GM23338 (cell line): ENCODE measurements at regions not wholly inside any gene's neighbourhood (a gene's known extent, or its start where the extent isn't known, plus 50 kb on each side); places are given as distances from the start of the nearest gene placed in this dataset.

Experiments used
- ATAC-seq: fragments of 200-7000 bp; cut with Tn5 transposase; 3 replicates; pipeline ENCODE4 v1.9.1; 2020
- DNase-seq: peaks from one replicate; pipeline ENCODE4 v3.0.0-alpha.2; 2015; ENCODE audit warnings: low spot score
- H2AFZ ChIP-seq: fragments of 200-600 bp; sonication (generic); 2 replicates; pipeline ENCODE4 v1.8.0; 2016; ENCODE audit warnings: antibody characterized with exemption, mild to moderate bottlenecking, moderate library complexity
- H3F3A ChIP-seq: fragments of 200-600 bp; sonication (generic); replicated peaks from 2 replicates; pipeline ENCODE4 v1.8.0; 2017; ENCODE audit warnings: antibody characterized with exemption, mixed run types, low read depth
- H3K27ac ChIP-seq: fragments of 200-600 bp; sonication (generic); 2 replicates; pipeline ENCODE4 v1.6.1; 2016; ENCODE audit warnings: low read depth
- H3K27me3 ChIP-seq: fragments of 200-600 bp; sonication (generic); 2 replicates; pipeline ENCODE4 v1.8.0; 2016; ENCODE audit warnings: mild to moderate bottlenecking, mixed run types, moderate library complexity; ENCODE audit not compliant: insufficient read depth
- H3K36me3 ChIP-seq: fragments of 200-600 bp; sonication (generic); 2 replicates; pipeline ENCODE4 v1.8.0; 2016; ENCODE audit warnings: mild to moderate bottlenecking; ENCODE audit not compliant: insufficient read depth
- H3K4me1 ChIP-seq: fragments of 200-600 bp; sonication (generic); 2 replicates; pipeline ENCODE4 v1.8.0; 2016; ENCODE audit warnings: mild to moderate bottlenecking, moderate library complexity; ENCODE audit not compliant: insufficient read depth
- H3K4me2 ChIP-seq: fragments of 200-600 bp; sonication (generic); 2 replicates; pipeline ENCODE4 v1.7.1; 2017; ENCODE audit warnings: mixed run types
- H3K4me3 ChIP-seq: fragments of 200-600 bp; sonication (generic); 2 replicates; pipeline ENCODE4 v1.6.1; 2016; ENCODE audit warnings: mixed run types
- H3K79me2 ChIP-seq: fragments of 200-600 bp; sonication (generic); replicated peaks from 2 replicates; pipeline ENCODE4 v1.8.0; 2017; ENCODE audit warnings: mild to moderate bottlenecking; ENCODE audit not compliant: insufficient read depth
- H3K9me2 ChIP-seq: fragments of 200-600 bp; sonication (generic); 2 replicates; pipeline ENCODE4 v1.8.0; 2017; ENCODE audit not compliant: insufficient read depth
- H4K20me1 ChIP-seq: fragments of 200-600 bp; sonication (generic); replicated peaks from 2 replicates; pipeline ENCODE4 v1.8.0; 2017; ENCODE audit warnings: mild to moderate bottlenecking; ENCODE audit not compliant: insufficient read depth
- H3K27ac Mint-ChIP-seq: 2 replicates; pipeline ENCODE4 v1.8.0; 2020; ENCODE audit warnings: inconsistent platforms, mild to moderate bottlenecking, moderate library complexity, mixed read lengths
- H3K27me3 Mint-ChIP-seq: 3 replicates; pipeline ENCODE4 v1.8.0; 2022; ENCODE audit warnings: low read depth, mild to moderate bottlenecking, moderate library complexity, mixed read lengths, inconsistent platforms; ENCODE audit not compliant: insufficient read depth, poor library complexity
- H3K36me3 Mint-ChIP-seq: 3 replicates; pipeline ENCODE4 v1.8.0; 2021; ENCODE audit warnings: low read depth, mild to moderate bottlenecking, inconsistent platforms, moderate library complexity, mixed read lengths
- H3K4me1 Mint-ChIP-seq: 3 replicates; pipeline ENCODE4 v1.8.0; 2020; ENCODE audit warnings: mild to moderate bottlenecking, inconsistent platforms, mixed read lengths
- H3K4me3 Mint-ChIP-seq: 3 replicates; pipeline ENCODE4 v1.8.0; 2021; ENCODE audit warnings: moderate library complexity, mild to moderate bottlenecking, inconsistent platforms, mixed read lengths
- H3K9me3 Mint-ChIP-seq: 3 replicates; pipeline ENCODE4 v1.8.0; 2020; ENCODE audit warnings: moderate library complexity, mild to moderate bottlenecking, inconsistent platforms, mixed read lengths
- EZH2 ChIP-seq: fragments of 200-600 bp; sonication (generic); IDR thresholded peaks from one replicate; pipeline ENCODE4 v1.8.0; 2017; ENCODE audit warnings: antibody characterized with exemption, mild to moderate bottlenecking, low read depth; ENCODE audit not compliant: unreplicated experiment
- EZH2phosphoT487 ChIP-seq: fragments of 200-600 bp; sonication (generic); IDR thresholded peaks from one replicate; pipeline ENCODE4 v1.8.1; 2018; ENCODE audit warnings: antibody characterized with exemption; ENCODE audit not compliant: unreplicated experiment
- JUNB ChIP-seq: IDR thresholded peaks from one replicate; pipeline ENCODE4 v1.6.1; 2016; ENCODE audit warnings: antibody characterized with exemption; ENCODE audit not compliant: unreplicated experiment
- POLR2AphosphoS5 ChIP-seq: IDR thresholded peaks from 2 replicates; pipeline ENCODE4 v1.6.1; 2016; ENCODE audit warnings: antibody characterized with exemption, low read depth
- TF ChIP-seq, protein P1 (sequence below): IDR thresholded peaks from one replicate; pipeline ENCODE4 v1.6.1; 2018; ENCODE audit warnings: antibody characterized with exemption; ENCODE audit not compliant: unreplicated experiment
- TF ChIP-seq, protein P2 (sequence below), 2 experiments: fragments of 200-600 bp in 1 of 2; sonication (generic) in 1 of 2; conservative IDR thresholded peaks; 2 replicates each; pipeline versions ENCODE4 v1.5.1 to v1.6.1; 2016 to 2017; ENCODE audit warnings: antibody characterized with exemption in 2 of 2, low read depth in 2 of 2, mild to moderate bottlenecking in 2 of 2, moderate library complexity in 1 of 2

DNA sequence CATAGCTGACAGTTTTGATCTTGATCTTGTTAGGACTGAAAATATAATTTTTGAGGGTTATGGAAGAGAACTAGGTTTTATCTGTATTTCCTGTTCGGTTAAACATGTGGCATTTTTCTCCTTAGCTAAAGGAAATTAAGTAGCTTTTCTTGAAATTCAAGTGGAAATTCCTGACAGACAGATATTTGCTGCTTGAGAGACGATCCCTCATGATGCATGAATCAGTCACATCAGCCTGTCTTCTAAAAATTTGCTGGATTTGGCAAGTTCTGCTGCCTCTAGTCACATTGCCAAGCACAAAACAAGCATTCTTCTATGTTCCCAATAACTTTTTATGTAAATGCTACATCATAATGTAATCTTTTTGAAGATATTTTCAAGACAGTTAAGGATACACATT lies 201.8 kb upstream of the ATP5MC3 start (continued):
- TF ChIP-seq, protein P1, sequence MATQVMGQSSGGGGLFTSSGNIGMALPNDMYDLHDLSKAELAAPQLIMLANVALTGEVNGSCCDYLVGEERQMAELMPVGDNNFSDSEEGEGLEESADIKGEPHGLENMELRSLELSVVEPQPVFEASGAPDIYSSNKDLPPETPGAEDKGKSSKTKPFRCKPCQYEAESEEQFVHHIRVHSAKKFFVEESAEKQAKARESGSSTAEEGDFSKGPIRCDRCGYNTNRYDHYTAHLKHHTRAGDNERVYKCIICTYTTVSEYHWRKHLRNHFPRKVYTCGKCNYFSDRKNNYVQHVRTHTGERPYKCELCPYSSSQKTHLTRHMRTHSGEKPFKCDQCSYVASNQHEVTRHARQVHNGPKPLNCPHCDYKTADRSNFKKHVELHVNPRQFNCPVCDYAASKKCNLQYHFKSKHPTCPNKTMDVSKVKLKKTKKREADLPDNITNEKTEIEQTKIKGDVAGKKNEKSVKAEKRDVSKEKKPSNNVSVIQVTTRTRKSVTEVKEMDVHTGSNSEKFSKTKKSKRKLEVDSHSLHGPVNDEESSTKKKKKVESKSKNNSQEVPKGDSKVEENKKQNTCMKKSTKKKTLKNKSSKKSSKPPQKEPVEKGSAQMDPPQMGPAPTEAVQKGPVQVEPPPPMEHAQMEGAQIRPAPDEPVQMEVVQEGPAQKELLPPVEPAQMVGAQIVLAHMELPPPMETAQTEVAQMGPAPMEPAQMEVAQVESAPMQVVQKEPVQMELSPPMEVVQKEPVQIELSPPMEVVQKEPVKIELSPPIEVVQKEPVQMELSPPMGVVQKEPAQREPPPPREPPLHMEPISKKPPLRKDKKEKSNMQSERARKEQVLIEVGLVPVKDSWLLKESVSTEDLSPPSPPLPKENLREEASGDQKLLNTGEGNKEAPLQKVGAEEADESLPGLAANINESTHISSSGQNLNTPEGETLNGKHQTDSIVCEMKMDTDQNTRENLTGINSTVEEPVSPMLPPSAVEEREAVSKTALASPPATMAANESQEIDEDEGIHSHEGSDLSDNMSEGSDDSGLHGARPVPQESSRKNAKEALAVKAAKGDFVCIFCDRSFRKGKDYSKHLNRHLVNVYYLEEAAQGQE = no peak
- no peak for TF ChIP-seq POLR2AphosphoS5
- TF ChIP-seq EZH2 = no peak
- no peak for TF ChIP-seq EZH2phosphoT487
- TF ChIP-seq, protein P2, sequence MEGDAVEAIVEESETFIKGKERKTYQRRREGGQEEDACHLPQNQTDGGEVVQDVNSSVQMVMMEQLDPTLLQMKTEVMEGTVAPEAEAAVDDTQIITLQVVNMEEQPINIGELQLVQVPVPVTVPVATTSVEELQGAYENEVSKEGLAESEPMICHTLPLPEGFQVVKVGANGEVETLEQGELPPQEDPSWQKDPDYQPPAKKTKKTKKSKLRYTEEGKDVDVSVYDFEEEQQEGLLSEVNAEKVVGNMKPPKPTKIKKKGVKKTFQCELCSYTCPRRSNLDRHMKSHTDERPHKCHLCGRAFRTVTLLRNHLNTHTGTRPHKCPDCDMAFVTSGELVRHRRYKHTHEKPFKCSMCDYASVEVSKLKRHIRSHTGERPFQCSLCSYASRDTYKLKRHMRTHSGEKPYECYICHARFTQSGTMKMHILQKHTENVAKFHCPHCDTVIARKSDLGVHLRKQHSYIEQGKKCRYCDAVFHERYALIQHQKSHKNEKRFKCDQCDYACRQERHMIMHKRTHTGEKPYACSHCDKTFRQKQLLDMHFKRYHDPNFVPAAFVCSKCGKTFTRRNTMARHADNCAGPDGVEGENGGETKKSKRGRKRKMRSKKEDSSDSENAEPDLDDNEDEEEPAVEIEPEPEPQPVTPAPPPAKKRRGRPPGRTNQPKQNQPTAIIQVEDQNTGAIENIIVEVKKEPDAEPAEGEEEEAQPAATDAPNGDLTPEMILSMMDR (conservative IDR thresholded peaks at IDR 0.05; ENCODE audit: low read depth in 2 of 2) = no peak

DNA sequence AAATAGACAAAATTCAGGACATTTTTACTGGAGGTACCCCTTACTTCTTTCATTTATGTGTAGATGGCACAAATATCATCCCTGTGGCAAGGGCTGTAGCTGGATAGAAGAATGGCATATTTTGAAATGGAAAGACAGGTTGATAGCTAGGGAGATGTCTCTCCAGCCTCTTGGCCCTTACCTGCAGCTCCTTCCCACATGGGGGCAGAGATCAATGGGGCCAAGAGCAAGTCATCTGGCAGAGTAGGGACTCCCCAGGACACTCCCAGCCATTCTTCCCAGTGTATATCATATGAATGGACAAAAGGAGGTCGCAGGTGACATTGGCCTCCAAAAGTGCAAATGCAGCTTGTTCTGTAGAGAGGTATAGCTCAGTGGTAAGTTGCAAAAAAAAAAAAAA lies 192.2 kb upstream of the ATP5MC3 start:
- ATAC-seq (peak; percentile 61; the same call in 2 of the 3 replicates), DNase-seq (no peak)
- no peak for TF ChIP-seq JUNB
- TF ChIP-seq, protein P2 (conservative IDR thresholded peaks at IDR 0.05; ENCODE audit: low read depth in 2 of 2) = peak in 1 of 2 experiments; percentile 17; a peak in 1 of 4 replicates
- no peaks in the 10 kb centered on the region for H3F3A ChIP-seq
- peak overlapping the region; percentile 18 for H3K4me2 ChIP-seq
- Mint-ChIP-seq H3K4me3 (no peak overlapping the region), H3K4me1 (peaks cover 28% of the 10 kb centered on the region), H3K27ac (no peak overlapping the region), H3K27me3 (peaks cover 2% of the 10 kb centered on the region), H3K9me3 (no peaks in the 10 kb centered on the region; the same call in 2 of the 3 replicates), H3K36me3 (no peaks in the 10 kb centered on the region)
- H3K36me3 ChIP-seq = no peaks in the 10 kb centered on the region
- no peaks in the 10 kb centered on the region for H3K79me2 ChIP-seq
- peaks cover 14% of the 10 kb centered on the region for H3K4me1 ChIP-seq
- no peaks in the 10 kb centered on the region for H3K27me3 ChIP-seq
- no peak overlapping the region for H3K27ac ChIP-seq
- H3K4me3 ChIP-seq = no peak overlapping the region
- no peaks in the 10 kb centered on the region for H4K20me1 ChIP-seq
- H3K9me2 ChIP-seq = no peaks in the 10 kb centered on the region
- H2AFZ ChIP-seq = no peak overlapping the region
